PC-3 (cell line): ENCODE measurements at regions not wholly inside any gene's neighbourhood (a gene's known extent, or its start where the extent isn't known, plus 50 kb on each side); places are given as distances from the start of the nearest gene placed in this dataset.

Source experiments
- EZH2phosphoT487 ChIP-seq: fragments of 300-600 bp; sonication (generic); IDR thresholded peaks from 2 replicates; pipeline ENCODE4 v1.6.1; 2018; ENCODE audit warnings: mild to moderate bottlenecking, antibody characterized with exemption, low read length, borderline replicate concordance
- TF ChIP-seq, protein P1 (sequence below): fragments of 300-600 bp; sonication (generic); conservative IDR thresholded peaks from 2 replicates; pipeline ENCODE4 v1.5.1; 2017; ENCODE audit warnings: antibody characterized with exemption, low read depth, mild to moderate bottlenecking, low read length

DNA sequence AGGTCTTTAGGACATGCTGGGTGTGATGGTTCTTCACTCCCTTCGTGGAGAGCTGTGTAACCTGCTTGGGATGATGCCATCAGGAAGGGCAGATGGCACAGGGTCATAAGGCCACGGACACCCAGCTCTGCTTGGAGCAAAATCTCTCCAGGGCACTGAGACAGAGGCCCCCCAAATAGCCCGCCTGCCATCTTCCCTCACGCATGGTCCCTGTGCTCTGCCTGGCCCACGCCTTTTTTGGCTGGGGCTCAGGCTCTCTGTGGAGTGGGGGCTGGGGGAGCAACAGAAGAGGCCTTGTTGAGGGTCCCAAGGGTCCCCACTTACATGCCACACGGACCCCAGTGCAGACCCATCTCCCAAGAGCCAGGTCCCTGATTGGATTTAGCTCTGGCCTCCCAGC, 93.3 kb upstream of the RET start:
- TF ChIP-seq, protein P1, sequence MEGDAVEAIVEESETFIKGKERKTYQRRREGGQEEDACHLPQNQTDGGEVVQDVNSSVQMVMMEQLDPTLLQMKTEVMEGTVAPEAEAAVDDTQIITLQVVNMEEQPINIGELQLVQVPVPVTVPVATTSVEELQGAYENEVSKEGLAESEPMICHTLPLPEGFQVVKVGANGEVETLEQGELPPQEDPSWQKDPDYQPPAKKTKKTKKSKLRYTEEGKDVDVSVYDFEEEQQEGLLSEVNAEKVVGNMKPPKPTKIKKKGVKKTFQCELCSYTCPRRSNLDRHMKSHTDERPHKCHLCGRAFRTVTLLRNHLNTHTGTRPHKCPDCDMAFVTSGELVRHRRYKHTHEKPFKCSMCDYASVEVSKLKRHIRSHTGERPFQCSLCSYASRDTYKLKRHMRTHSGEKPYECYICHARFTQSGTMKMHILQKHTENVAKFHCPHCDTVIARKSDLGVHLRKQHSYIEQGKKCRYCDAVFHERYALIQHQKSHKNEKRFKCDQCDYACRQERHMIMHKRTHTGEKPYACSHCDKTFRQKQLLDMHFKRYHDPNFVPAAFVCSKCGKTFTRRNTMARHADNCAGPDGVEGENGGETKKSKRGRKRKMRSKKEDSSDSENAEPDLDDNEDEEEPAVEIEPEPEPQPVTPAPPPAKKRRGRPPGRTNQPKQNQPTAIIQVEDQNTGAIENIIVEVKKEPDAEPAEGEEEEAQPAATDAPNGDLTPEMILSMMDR, result no peak
- no peak for TF ChIP-seq EZH2phosphoT487
